AG20443 (cell line): ENCODE measurements at regions not wholly inside any gene's neighbourhood (a gene's known extent, or its start where the extent isn't known, plus 50 kb on each side); places are given as distances from the start of the nearest gene placed in this dataset.
"Not testable (repeated sequence)": the region's sequence is repeated elsewhere in the genome, so short reads cannot be mapped to it uniquely, and the experiment has no call there.

ENCODE experiments used
- DNase-seq: peaks from one replicate; pipeline ENCODE4 v3.0.0; 2012; ENCODE audit warnings: low spot score, mixed read lengths

- no peak for DNase-seq
Observed at GRCh38 chr12:13924286-13924685, 57.1 kb downstream of the GRIN2B start.

DNA sequence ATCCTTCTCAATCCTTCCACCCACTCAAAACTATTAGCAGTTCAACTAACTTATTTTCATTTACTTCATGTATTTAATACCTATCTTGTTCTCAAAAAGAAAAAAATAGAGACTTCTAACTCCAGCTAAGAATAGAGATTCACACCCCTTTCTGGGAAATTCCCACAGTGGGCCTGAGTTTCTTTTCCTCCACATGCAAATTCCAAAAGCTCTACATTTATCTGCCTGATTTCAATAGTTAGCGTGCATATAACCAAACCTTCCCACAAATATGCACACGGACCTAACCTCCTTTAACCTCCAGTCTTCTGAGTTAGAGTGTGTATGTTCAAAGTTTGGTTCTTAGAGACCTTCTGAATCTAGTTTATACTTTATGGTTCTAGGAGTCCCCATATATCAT is 62.5 kb downstream of the GRIN2B start:
- no peak for DNase-seq

- DNase-seq, result no peak
Observed at GRCh38 chr12:13915096-13915495, 66.3 kb downstream of the GRIN2B start.

- DNase-seq, result no peak
Observed at GRCh38 chr12:13913371-13913770, 68.0 kb downstream of the GRIN2B start.

DNA sequence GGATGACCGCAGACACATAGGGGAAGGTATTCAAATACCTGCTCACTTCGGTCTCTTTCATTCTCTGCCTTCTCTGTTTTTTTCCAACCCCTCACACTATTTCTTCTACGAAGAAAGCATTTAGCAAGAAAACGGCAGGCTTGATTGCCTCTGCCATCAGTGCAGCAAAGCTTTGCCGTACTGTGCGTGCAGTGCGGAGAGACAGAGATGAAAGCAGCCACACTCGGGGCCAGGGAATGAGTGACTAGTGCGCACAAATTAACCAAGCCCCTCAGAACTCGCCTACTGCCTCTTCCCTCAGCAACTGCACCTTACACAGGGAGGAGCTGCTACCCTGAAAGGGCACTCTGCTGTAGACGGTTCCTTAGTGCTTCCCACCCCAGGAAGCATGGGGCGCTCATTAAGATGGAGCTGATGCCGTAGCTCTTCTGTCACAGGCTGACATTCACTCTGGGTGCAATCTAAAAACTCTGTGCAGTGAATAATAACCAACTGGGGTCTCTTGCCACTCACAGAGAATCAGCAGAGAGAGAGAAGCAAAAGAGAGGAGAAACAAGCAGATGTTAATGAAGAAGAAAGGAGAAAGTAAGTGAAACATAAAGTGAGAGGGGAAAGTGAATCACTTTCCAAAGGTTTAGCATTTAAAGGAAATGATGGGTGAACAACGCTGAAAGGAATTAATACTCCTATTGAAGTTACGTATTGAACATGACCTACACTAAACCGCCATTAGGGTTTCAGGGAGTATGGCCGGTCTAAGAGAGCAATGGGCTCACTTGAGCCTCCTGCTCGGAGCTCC is 69.4 kb downstream of the GRIN2B start:
- no peak for DNase-seq

DNA sequence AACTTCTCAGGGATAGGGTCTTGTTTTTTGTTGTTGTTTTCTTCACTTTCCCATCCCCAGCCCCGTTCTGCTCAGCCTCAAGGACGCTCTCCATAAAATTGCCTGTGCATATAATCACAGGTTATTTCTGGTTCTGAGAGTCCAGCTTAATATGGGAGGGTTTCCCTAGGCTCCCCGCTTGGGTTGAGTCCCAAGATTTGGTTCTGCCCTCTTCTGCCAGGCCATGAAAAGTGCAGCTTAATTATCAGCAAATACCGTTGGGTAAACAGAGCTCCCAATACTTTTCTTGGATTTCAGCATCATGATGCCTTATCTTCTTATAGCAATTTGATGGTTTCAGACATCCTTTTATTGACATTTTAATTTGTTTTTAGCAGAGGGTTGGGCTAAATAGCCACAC is 75.6 kb downstream of the GRIN2B start:
- no peak for DNase-seq

DNA sequence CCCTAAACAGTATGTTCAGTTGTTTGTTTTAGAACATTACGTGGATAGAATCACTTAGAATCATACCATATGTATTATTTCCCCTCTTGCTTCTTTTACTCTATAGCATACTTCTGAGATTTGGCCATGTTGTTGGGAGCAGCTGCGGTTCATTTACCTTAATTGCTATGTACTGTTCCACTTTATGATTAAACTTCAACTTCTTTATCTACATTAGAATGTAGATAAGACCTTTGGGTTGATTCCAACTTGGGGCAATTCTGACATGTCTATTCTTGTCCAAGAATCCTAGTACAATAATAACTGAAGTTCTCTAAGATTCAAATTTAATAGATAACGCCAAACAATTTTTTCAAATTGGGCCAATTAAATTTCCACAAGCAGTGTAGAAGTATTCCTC is 80.7 kb downstream of the GRIN2B start:
- DNase-seq, result no peak

GRCh38 chr12:13898387-13898786 is 83.0 kb downstream of the GRIN2B start:
- DNase-seq, result not testable (repeated sequence)

DNA sequence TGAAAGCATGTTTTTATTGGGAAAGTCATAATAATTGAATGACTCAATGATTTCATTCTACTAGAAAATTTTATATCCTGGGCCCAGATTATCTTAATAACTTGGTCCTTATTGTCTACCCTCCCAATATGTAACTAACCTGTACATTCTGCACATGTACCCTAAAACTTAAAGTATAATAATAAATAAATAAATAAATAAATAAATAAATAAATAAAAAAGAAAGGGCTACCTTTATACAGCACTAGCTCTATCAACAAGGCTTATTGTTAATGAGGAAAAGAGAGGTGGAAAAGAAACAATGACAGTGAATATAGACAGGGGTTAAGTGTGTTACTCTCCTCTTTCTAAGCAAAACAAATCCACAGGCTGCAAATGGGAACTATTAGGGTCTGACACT is 83.6 kb downstream of the GRIN2B start:
- DNase-seq, result no peak

DNA sequence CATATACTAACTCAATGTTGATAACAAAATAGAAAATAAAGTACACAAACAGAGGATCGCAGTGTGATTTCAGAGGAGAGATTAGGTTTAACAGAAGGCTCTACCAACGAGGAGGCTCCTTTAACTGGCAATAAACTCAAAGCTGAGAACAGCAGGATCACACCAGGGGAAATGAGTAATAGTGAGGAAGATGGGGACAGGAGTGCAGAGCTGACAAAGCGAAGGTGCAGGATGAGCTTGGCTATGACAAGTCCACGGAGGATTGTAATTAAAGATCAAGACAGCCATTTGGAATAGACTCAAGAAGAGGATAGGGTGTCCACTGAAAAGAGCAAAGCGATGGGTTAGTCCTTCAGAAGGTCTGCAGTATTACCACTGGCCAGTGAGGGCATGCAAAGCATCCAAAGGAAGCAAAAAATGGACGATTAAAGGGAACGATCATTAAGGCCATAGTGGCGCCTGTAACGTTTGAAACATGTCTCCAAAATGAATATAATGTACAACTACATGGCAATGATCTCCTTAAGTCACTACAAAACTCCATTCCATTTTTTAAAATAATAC is 85.3 kb downstream of the GRIN2B start:
- DNase-seq, result no peak

DNA sequence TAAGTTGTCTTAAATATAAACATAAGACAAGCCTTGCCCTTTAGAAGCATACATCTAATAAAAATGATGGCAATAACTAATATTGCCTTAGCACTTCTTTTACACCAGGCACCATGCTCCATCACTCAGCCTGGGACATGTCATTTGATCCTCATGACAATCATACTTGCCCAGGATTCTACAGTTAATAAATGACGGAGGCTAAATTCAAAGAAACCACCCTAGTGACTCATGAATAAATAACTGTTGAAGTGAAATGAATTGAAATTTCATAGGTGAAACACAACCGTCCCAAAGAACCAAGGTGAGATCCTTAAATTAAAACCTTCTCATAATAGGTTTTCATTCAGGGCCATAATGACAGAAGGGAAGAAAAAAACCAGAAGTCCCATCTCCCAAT is 89.5 kb downstream of the GRIN2B start:
- no peak for DNase-seq

DNA sequence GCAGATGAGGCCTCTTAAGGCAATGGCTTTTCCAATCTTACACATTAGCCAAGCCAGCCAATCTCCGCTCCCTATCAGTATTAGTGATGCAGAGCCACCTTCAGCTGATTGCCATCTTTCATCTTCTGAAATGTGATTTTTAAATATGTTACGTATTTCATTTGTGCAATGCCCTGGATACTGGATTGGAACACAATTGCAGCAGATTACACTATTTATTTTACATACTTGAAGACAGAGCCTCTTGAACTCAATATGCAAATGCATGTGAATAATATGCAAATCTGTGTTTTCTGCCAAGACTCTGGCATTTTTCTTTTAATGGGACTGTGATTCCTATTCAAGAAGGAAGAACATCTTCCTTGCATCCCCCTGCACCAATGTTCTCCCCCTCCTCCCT is 90.5 kb downstream of the GRIN2B start:
- DNase-seq, result no peak

- no peak for DNase-seq
Observed at GRCh38 chr12:13887779-13888388, 93.5 kb downstream of the GRIN2B start.

- no peak for DNase-seq
Observed at GRCh38 chr12:13882176-13882575, 99.2 kb downstream of the GRIN2B start.

DNA sequence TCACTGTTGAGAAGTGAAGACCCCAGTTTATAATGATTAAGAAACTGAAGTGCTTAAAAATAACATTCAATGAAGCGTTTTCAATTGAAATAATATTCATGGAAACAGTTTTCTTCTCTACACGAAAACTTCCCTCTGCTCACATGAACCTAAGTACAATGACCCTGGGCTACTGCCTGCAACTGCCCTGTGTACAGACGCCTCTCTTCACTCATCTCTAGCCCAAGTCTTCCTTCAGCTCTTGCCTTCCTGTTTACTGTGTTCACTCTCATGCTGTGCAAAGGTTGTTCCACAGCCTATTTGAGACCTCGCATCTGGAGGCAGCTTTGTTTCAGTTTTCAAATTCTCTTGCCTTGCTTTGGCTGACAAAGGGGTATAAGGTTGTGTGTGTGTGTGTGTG is 100.8 kb downstream of the GRIN2B start:
- DNase-seq, result no peak

DNA sequence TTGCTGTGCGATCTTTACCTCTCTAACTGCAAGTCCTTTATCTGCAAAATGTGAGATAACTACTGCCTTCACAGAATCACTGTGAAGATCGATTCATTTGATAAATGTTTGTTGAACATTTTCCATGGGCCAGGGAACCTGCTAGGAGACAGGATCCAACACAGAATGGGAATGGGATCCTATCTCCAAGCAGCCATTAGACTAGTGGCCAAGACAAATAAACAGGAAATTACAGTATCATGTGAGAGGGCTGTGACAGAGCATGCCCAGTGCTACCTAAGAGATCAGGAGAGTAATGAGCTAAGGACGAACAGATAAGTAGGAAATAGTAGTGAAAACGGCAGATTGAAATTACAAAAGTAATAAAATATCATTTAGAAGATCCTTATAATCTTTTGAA is 105.7 kb downstream of the GRIN2B start:
- no peak for DNase-seq

DNA sequence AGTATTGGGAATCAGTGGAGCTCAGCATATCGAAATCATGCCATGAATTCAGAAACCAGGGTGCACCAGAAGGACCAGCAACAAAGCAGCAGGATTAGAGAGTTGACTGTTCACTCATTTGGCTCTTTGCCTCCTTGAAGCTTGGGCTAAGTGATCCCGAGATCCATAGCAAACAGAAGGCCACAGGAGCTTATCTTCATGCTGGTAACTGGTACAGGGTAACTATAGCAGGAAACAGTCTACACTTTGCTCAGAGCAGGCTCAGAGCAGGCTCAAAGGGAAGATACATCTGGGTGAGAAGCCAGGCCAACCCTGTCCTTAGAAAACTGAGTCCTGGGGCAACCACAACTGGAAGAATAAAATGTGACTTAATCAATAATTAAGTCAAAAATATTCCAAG is 111.1 kb downstream of the GRIN2B start:
- no peak for DNase-seq

- DNase-seq, result peak; percentile 84
Observed at GRCh38 chr12:13864081-13864673, 117.2 kb downstream of the GRIN2B start.

- no peak for DNase-seq
Observed at GRCh38 chr12:13857750-13858149, 123.7 kb downstream of the GRIN2B start.

GRCh38 chr12:13853471-13853870 is 127.9 kb downstream of the GRIN2B start:
- DNase-seq, result no peak

DNA sequence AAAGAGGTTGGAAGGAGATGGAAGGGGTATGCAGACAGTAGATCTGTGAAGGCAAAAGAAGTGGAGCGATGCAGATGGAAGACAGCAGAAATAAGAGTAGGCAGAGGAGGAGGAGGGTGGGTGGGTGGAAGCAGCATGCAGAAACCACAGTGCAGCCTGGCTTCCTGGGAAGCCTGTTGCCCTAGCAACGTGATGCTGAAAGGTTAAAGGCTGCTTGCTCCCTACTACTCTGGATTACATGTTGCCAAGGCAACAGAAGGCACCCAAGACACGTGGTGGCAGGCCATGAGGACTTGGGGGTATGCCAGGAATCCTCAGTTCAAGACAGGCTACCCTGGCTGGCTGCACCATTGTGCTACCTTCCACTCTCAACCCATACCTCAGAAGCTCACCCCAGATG is 129.6 kb downstream of the GRIN2B start:
- no peak for DNase-seq

DNA sequence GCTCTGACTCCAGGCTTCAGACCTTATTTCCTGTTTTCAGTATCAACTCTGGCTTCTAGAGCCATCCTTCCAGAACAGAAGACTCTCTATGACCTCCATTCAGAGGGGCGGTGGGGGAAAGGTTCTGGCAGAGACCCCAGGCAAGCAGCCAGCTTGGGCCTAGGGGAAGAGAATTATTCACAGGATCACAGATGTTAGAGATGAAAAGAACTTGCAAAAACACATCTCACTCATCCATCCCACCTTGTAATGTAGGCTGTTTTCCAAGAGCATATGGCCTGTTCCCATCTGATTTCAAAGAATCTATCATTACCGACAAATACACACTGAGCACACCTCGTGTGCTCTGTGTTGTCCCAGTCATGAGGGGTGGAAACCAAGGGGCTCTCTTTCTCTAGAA is 131.9 kb downstream of the GRIN2B start:
- DNase-seq, result no peak

DNA sequence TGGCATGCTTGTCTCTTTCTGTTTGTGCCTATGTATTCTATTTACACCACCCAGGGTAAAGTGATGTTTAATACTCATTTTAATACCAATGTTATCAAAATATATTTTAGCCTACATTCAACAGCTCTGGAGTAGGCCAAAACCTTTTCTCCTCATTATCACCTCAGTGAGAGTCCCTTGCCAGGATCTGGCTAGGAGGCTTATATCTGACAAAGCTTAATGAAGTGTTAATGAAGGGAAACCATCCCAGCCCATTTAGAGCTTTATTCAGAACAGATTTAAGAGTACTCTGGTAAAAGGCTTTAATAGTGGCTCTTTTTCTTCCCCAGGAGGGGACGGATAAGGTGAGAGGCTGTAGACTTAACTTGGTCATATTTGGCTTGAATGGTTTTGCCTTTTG is 137.6 kb downstream of the GRIN2B start:
- DNase-seq, result no peak
